ENCODE measurements at regions not wholly inside any gene's neighbourhood (a gene's known extent, or its start where the extent isn't known, plus 50 kb on each side); places are given as distances from the start of the nearest gene placed in this dataset.
"Not testable (repeated sequence)": the region's sequence is repeated elsewhere in the genome, so short reads cannot be mapped to it uniquely, and the experiment has no call there.

DNA sequence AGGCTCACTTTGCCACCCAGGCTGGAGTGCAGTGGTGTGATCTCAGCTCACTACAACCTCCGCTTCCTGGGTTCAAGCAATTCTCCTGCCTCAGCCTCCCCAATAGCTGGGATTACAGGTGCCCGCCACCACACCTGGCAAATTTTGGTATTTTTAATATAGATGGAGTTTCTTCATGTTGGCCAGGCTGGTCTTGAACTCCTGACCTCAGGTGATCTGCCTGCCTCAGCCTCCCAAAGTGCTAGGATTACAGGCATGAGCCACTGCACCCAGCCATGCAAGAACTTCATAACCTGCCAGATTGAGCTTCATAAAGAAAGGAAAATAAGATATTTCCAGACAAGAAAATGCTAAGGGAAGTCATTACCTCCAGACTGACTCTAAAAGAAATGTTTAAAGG, 4467.2 kb upstream of the OR11H1 start:
- not testable (repeated sequence) for TF ChIP-seq EZH2 (IDR thresholded peaks at IDR 0.05; ENCODE audit: borderline replicate concordance, insufficient read depth, low read depth, low read length, poor library complexity, severe bottlenecking)
- TF ChIP-seq, protein P1, sequence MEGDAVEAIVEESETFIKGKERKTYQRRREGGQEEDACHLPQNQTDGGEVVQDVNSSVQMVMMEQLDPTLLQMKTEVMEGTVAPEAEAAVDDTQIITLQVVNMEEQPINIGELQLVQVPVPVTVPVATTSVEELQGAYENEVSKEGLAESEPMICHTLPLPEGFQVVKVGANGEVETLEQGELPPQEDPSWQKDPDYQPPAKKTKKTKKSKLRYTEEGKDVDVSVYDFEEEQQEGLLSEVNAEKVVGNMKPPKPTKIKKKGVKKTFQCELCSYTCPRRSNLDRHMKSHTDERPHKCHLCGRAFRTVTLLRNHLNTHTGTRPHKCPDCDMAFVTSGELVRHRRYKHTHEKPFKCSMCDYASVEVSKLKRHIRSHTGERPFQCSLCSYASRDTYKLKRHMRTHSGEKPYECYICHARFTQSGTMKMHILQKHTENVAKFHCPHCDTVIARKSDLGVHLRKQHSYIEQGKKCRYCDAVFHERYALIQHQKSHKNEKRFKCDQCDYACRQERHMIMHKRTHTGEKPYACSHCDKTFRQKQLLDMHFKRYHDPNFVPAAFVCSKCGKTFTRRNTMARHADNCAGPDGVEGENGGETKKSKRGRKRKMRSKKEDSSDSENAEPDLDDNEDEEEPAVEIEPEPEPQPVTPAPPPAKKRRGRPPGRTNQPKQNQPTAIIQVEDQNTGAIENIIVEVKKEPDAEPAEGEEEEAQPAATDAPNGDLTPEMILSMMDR (IDR thresholded peaks at IDR 0.05), result not testable (repeated sequence)
